A549 (cell line): ENCODE measurements at regions not wholly inside any gene's neighbourhood (a gene's known extent, or its start where the extent isn't known, plus 50 kb on each side); places are given as distances from the start of the nearest gene placed in this dataset.

Experiments
- CTCF ChIP-seq: fragments of >200 bp; sonication (Bioruptor Twin); formaldehyde crosslinking; IDR thresholded peaks from 3 replicates; pipeline ENCODE4 v1.5.1; 2016
- EP300 ChIP-seq, 2 experiments: fragments of >200 bp; sonication (Bioruptor Twin); formaldehyde crosslinking; IDR thresholded peaks; 2 replicates in 1 of 2; 3 replicates in 1 of 2; pipeline ENCODE4 v1.6.1; 2016 to 2017
- JUNB ChIP-seq: fragments of >200 bp; sonication (Bioruptor Twin); formaldehyde crosslinking; IDR thresholded peaks from 2 replicates; pipeline ENCODE4 v1.6.1; 2016
- POLR2A ChIP-seq: IDR thresholded peaks from 2 replicates; pipeline ENCODE4 v1.6.1; 2012; ENCODE audit warnings: mild to moderate bottlenecking, low read length
- POLR2AphosphoS2 ChIP-seq: conservative IDR thresholded peaks from 2 replicates; pipeline ENCODE4 v1.6.1; 2012; ENCODE audit warnings: low read length, improper control_type of control experiment, inconsistent platforms
- REST ChIP-seq: fragments of 200-600 bp; sonication (generic); IDR thresholded peaks from 2 replicates; pipeline ENCODE4 v1.6.1; 2016; ENCODE audit warnings: antibody characterized with exemption, mild to moderate bottlenecking, moderate library complexity
- RFX5 ChIP-seq: fragments of 450-650 bp; IDR thresholded peaks from 2 replicates; pipeline ENCODE4 v1.7.1; 2014; ENCODE audit warnings: antibody characterized with exemption, mild to moderate bottlenecking, moderate library complexity
- USF2 ChIP-seq: fragments of 450-650 bp; IDR thresholded peaks from 2 replicates; pipeline ENCODE4 v1.6.1; 2014; ENCODE audit warnings: antibody characterized with exemption
- TF ChIP-seq, protein P1 (sequence below): fragments of 250-450 bp; sonication (Bioruptor Pico); IDR thresholded peaks from 2 replicates; pipeline ENCODE4 v1.5.0; 2021; ENCODE audit warnings: mild to moderate bottlenecking, moderate library complexity, borderline replicate concordance

DNA sequence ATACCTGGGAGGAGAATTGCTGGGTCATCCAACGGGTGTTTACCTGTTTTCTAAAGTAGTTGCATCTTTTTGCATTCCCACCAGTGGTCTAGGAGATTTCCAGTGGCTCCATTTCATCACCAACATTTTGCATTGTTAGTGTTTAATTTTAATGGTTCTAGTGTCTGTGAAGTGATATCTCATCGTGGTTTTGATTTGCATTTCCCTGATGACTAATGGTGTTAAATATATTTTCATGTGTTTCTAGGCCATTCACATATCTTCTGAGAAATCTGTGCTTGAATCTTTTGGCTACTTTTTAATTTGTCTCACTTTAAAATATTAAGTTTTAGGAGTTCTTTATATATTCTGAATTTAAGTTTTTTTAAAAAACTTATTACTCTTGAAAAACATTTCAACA, 439.6 kb downstream of the TMEM135 start:
- no peak for TF ChIP-seq POLR2AphosphoS2
- TF ChIP-seq POLR2A = no peak
- TF ChIP-seq USF2 = no peak
- TF ChIP-seq, protein P1, sequence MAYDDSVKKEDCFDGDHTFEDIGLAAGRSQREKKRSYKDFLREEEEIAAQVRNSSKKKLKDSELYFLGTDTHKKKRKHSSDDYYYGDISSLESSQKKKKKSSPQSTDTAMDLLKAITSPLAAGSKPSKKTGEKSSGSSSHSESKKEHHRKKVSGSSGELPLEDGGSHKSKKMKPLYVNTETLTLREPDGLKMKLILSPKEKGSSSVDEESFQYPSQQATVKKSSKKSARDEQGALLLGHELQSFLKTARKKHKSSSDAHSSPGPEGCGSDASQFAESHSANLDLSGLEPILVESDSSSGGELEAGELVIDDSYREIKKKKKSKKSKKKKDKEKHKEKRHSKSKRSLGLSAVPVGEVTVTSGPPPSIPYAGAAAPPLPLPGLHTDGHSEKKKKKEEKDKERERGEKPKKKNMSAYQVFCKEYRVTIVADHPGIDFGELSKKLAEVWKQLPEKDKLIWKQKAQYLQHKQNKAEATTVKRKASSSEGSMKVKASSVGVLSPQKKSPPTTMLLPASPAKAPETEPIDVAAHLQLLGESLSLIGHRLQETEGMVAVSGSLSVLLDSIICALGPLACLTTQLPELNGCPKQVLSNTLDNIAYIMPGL (CRISPR knock-in tag) = no peak
- TF ChIP-seq REST = no peak
- no peak for TF ChIP-seq CTCF
- no peak for TF ChIP-seq JUNB
- no peak for TF ChIP-seq EP300 (IDR thresholded peaks at IDR 0.05)
- TF ChIP-seq RFX5 = no peak
